Liver (tissue), 3 donors: ENCODE measurements at regions not wholly inside any gene's neighbourhood (a gene's known extent, or its start where the extent isn't known, plus 50 kb on each side); places are given as distances from the start of the nearest gene placed in this dataset.

Experiments
- CTCF ChIP-seq: fragments of 150-350 bp; IDR thresholded peaks from 2 replicates; pipeline ENCODE4 v1.5.1; 2017; ENCODE audit warnings: improper control_type of control experiment, low read depth, low read length; ENCODE audit not compliant: missing input control
- GABPA ChIP-seq, 2 donors: IDR thresholded peaks in 1 of 2; conservative IDR thresholded peaks in 1 of 2; 2 replicates each; pipeline ENCODE4 v1.6.1; 2016; ENCODE audit warnings: antibody characterized with exemption in 2 of 2, mild to moderate bottlenecking in 1 of 2, moderate library complexity in 1 of 2
- REST ChIP-seq: IDR thresholded peaks from 2 replicates; pipeline ENCODE4 v1.6.1; 2016; ENCODE audit warnings: antibody characterized with exemption, mild to moderate bottlenecking
- SP1 ChIP-seq: IDR thresholded peaks from 2 replicates; pipeline ENCODE4 v1.6.1; 2018; ENCODE audit warnings: antibody characterized with exemption, mild to moderate bottlenecking
- donor health status: healthy.
- donor health status: healthy.

- no peak for TF ChIP-seq CTCF
- no peak for TF ChIP-seq GABPA (IDR thresholded peaks at IDR 0.05 in 1 of 2, conservative IDR thresholded peaks at IDR 0.05 in 1 of 2)
- TF ChIP-seq REST = no peak
- TF ChIP-seq SP1 = no peak
These were observed 87.0 kb upstream of the ZNF280D start for GRCh38 chr15:56820333-56820732.
